Activated CD8-positive, alpha-beta memory T cell treated with anti-CD3 and anti-CD28 coated beads, Interleukin-2, amount 50 U/mL, for 24 hours (primary cell): ENCODE measurements at regions not wholly inside any gene's neighbourhood (a gene's known extent, or its start where the extent isn't known, plus 50 kb on each side); places are given as distances from the start of the nearest gene placed in this dataset.

ENCODE experiments used
- DNase-seq: peaks from one replicate; pipeline ENCODE4 v3.0.0-alpha.2; 2020; ENCODE audit errors: extremely low read depth

DNA sequence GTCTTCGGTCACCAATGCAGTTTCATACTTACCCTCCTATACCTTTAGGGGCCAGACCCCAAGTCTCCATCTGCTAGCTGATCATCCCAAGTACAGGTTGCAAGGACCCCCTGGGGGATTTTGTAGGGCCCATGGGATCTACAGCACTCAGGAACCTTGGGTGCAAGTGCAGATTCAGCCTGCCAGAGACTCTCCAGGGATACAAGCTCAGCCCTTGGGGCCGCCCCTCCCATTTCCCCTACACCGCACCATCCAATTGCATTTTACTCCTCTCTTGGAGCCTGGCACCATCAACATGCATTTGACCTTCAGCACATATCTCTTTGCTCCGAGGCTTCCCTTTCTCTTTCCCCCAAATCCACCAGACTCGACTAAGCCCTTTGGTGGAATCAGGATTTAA is 154.7 kb upstream of the ZNF536 start:
- no peak for DNase-seq

DNA sequence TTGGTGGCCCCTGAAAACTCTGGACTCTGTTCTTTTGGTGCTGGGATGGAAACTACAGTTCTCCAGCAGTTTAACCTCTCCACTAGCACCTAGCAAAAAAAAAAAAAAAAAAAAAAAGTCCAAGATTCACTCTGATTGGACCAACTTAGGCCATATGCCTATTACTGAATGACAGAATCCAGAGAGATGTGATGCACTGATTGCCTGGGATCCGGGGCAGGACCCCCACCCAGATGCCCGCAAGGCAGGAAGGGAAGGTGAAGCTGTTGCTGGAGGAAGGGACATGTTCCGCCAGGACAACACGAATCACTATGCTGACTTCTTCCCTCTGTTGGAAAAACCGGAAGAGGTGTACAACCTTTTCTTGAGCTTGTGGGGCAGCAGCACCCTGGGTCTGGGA is 152.5 kb upstream of the ZNF536 start:
- DNase-seq, result no peak

DNA sequence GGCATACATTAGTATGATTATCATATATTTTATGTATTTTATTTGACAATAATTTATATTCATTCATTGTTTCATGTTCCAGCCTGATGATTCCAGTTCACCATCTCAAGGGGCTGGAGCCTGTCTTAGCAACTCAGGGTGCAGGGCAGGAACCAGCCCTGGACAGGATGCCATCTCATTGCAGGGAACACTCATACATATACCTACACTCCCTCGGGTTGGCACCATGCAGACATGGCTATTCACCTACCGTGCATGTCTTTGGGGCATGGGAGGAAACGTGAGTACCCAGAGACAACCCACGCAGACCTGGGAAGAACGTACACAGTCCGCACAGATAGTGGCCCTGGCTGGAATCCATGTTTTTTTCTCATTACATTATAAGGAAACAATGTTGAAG is 151.0 kb upstream of the ZNF536 start:
- no peak for DNase-seq

GRCh38 chr19:30222428-30222873 is 149.7 kb upstream of the ZNF536 start:
- no peak for DNase-seq

- DNase-seq, result no peak
Measured at GRCh38 chr19:30222992-30223865, 149.0 kb upstream of the ZNF536 start.

GRCh38 chr19:30223866-30224688 is 148.1 kb upstream of the ZNF536 start:
- no peak for DNase-seq

GRCh38 chr19:30224689-30225606 is 147.2 kb upstream of the ZNF536 start:
- no peak for DNase-seq

- DNase-seq, result no peak
Measured at GRCh38 chr19:30225676-30226463, 146.3 kb upstream of the ZNF536 start.

- DNase-seq, result no peak
Measured at GRCh38 chr19:30226464-30227011, 145.6 kb upstream of the ZNF536 start.

GRCh38 chr19:30227012-30227621 is 145.1 kb upstream of the ZNF536 start:
- no peak for DNase-seq

- DNase-seq, result peak; percentile 15
Measured at GRCh38 chr19:30227661-30228112, 144.5 kb upstream of the ZNF536 start.

DNA sequence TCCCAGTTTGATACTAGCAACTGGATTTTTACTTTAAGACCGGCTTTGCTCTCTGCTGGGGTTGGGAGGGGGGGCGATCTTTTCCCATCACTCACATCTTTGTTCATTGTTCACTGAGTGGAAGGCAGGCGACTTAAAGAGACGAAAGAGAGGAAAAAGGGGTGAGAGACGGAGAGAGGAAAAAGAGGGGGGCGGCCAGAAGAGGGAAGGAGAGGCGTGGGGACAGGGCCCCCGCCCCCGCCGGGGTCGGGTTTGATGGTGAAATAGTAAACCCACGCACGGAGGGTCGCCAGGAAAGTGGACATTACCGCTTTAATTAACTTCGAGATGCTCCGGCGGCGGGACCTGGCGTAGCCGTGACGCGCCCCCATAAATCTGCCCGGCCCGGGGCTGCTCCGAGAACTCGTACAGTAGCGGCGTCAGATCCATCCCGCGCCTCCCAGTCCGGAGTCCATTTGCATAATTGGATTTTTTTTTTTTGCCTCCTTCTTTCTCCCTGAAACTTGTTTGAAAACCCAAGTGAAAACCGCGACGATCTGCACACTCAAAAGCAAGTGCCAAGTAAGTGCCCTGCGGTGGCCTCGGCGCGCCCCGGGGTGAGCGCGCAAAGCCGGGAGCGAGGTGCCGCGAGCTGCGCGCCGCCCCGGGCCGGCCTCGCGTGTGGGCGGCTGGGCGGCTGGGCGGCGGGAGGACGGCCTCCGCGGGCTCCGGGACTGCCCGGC is 143.9 kb upstream of the ZNF536 start:
- no peak for DNase-seq

DNA sequence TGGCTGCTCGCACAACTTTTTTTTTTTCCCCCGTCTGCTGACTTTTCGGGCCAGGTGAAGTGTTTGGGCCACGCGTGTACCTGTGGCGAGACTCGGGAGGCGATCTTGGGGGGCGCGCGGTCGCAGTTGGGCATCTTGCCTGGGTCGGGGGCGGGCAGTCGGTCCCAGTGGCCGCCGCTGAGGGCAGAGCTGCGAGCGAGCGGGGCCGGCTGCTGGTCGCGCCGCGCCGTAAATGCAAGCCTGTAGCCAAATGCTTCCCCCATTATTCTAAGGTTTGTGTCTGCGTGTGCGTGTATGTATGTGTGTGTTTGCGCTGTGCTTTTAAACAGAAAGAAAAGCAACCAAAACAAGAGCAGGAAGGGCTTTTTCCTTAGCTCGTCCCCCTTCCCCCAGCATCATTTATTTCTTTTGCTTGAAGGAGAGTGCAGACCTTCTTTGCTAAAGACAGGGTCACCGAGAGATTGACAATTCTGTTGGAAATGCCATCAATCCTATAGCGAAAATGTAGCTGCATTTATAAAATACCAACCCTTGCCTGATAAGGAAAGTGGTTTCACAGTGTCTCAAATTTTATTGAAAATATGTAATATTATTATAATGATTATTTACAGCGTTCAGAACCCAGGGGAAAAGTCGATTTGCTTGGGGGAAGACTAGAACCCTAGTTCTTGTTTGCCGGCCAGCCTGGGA is 143.2 kb upstream of the ZNF536 start:
- no peak for DNase-seq

DNA sequence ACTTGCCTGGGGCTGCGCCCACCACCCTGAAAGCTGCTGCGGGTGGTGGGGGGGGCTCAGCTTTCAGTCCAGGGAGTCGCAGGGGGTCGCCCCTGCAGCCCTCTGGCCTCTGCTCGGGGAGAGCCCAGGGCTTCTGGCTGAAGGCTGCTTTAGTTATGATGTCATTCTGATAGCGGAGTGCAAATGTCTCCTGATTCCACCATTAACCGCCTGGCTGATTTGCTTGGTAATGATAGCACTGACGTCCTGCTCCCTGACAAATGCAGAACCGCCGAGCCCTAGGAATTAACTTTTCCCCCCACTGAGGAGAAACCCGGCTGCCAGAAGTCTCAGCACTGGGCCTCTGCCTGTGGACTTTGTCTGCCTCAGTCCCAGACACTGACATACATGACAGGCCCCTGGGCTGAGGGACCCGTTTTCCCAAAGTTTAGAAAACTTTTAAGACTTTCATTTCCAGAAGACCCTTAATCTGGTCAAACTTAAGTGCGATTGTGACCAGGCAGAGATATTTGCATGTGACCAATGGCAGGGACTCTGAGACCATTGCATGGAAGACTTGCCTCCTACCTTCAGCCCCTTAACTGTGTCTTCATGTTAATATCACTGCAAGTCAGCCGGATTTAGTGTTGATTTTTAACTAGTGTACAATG is 142.5 kb upstream of the ZNF536 start:
- no peak for DNase-seq

- DNase-seq, result no peak
Measured at GRCh38 chr19:30231408-30232318, 140.5 kb upstream of the ZNF536 start.

DNA sequence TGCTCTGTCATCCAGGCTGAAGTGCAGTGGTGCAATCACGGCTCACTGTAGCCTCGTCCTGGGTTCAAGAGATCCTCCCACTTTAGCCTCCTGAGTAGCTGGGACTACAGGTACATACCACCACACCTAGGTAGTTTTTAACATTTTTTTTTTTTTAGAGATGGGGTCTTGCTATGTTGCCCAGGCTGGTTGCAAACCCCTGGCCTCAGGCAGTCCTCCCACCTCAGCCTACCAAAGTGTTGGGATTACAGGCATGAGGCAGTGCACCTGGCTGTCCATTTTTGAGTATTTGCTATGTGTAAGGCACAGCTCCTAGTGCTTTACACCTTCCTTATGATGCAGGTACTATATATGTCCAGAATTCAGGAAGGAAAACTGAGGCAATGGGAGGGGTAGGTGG is 138.8 kb upstream of the ZNF536 start:
- no peak for DNase-seq

DNA sequence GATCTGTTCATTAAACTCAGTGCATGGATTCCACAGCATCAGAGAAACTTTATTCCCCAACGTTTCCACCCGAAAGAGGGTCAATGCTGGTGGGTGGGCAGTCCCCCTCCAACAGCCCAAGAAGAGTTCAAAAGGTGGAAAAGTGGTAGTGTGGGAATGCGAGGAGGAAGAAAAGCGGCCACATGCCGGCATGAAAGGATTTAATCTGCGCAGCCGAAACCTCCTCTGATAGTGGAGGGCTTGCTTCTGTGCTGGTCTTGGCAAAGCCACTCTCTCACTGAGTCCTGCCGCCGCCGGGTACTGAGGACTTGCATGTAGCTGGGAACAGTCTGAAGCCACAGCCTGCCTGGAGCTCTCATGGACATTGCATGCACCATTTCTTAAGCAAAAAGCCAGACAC is 136.2 kb upstream of the ZNF536 start:
- no peak for DNase-seq
